Lower lobe of right lung (tissue), 2 donors: ENCODE measurements at regions not wholly inside any gene's neighbourhood (a gene's known extent, or its start where the extent isn't known, plus 50 kb on each side); places are given as distances from the start of the nearest gene placed in this dataset.

ENCODE experiments used
- ATAC-seq, 2 donors: fragments of 200-7000 bp; cut with Tn5 transposase; one replicate each; pipeline ENCODE4 v1.9.1; 2020 to 2022; ENCODE audit warnings: mild to moderate bottlenecking in 2 of 2, moderate library complexity in 2 of 2
- DNase-seq: peaks from one replicate; pipeline ENCODE4 v3.0.0-alpha.2; 2020
- H3K27ac ChIP-seq: fragments of 200-600 bp; one replicate; pipeline ENCODE4 v1.8.0; 2022
- H3K27me3 ChIP-seq: fragments of 200-600 bp; one replicate; pipeline ENCODE4 v1.8.0; 2022; ENCODE audit warnings: low read depth
- H3K36me3 ChIP-seq: fragments of 200-600 bp; one replicate; pipeline ENCODE4 v1.8.0; 2022; ENCODE audit warnings: mild to moderate bottlenecking
- H3K4me1 ChIP-seq: fragments of 200-600 bp; one replicate; pipeline ENCODE4 v1.8.0; 2022
- H3K4me3 ChIP-seq: fragments of 200-600 bp; one replicate; pipeline ENCODE4 v1.8.0; 2022; ENCODE audit warnings: mild to moderate bottlenecking
- H3K9me3 ChIP-seq: fragments of 200-600 bp; one replicate; pipeline ENCODE4 v1.8.0; 2022
- CTCF ChIP-seq: fragments of 200-600 bp; IDR thresholded peaks from one replicate; pipeline ENCODE4 v1.8.0; 2022; ENCODE audit warnings: antibody characterized with exemption, mild to moderate bottlenecking
- intact Hi-C: fragments of 100-400 bp; cut with DNase I; formaldehyde crosslinking; loops from one replicate; pipeline ENCODE4 v1.11.0; 2022
- donor health status: DM: no; HTN: yes; CAD: no; lungs with severe emphysema.

DNA sequence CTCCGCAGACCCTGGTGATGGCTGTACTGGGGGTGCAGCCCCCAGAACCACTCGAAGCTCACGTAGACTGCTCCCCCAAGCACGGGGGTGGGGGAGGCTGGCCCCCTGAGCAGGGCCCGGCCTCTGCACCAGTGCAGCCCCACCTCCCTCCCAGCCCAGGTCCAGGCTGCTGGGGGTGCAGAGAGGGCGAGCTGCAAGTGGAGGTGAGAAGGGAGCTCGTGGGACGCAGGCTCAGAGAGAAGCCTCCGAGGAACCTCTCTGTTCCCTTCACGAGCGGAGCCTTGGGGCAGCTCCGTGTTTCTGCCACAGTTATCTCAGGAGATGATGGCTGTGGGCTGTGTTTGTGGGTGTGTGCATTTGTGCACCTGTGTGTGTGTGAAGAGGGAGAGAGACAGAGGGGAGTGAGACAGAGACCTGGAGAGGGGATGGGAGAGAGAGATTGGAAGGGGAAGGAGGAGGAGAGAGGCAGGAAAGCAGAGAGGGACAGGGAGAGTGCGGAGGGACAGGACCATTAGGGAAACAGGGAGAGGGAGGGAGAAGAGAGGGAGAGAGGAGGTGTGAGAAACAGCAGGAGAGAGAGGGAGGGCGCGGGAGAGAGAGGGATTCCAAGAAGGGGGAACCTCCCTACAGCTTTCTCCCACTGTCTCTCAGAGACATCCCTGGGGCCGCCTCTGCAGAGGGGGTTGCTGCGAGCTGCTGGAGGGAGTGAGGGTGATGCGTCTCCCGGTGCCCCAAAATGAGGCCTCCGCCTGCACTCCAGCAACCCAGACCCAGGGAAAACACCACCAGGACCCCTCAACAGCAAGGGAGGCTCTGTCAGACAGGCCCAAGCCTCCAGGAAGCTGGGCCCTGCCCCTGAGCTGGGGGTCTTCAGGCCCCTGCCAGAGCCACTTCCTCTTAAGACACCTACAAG lies 1488.6 kb downstream of the BRD1 start:
- no peak overlapping the region for H3K27ac ChIP-seq
- intact Hi-C loops = no loop called here
- TF ChIP-seq CTCF = no peak
- no peak overlapping the region for H3K4me3 ChIP-seq
- no peaks in the 10 kb centered on the region for H3K4me1 ChIP-seq
- no peaks in the 10 kb centered on the region for H3K9me3 ChIP-seq
- peak; percentile 24 for DNase-seq
- no peaks in the 10 kb centered on the region for H3K27me3 ChIP-seq
- no peaks in the 10 kb centered on the region for H3K36me3 ChIP-seq
- peak in 1 of 2 donors; percentile 16 for ATAC-seq

DNA sequence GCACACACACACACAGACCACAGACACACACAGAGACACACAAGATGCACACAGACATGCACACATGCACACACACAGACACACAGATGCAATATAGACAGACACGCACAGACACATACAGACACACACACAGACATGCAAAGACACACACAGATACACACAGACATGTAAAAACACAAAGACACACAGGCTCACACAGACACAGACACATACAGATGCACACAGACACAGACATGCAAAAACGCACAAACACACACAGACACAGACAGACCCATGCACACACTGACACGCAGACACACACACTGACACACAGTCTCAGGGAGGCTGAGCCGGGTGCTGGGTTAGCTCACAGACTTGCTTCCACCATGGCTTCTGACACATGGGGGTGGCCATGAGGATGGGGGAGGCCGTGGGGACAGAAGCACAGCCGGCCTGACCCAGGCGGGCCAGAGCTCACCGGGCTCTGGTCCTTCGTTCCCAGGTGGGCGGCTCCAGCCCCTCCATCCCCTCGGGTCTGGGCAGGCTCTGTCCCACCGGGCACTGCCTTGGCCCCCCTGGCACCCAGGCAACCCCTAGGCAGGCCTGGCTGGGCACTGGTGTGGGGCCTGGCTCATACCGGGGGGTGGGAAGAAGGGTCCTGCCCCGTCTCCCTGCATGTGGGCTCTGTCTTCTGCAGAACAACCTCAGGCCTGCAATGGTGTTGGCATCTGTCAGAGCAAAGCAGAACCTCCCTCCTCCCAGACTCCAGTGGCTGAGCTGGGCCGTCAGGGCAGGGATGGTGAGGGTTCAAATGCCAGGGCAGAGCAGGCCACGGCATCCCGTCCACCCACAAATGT lies 1489.5 kb downstream of the BRD1 start:
- ATAC-seq (no peak), DNase-seq (peak; percentile 34)
- Histone ChIP-seq H3K9me3 (no peaks in the 10 kb centered on the region), H3K4me1 (no peaks in the 10 kb centered on the region), H3K27me3 (no peaks in the 10 kb centered on the region), H3K4me3 (no peak overlapping the region), H3K27ac (no peak overlapping the region), H3K36me3 (no peaks in the 10 kb centered on the region)
- intact Hi-C loops = no loop called here
- no peak for TF ChIP-seq CTCF

GRCh38 chr22:48336339-48337060 lies 1491.2 kb downstream of the BRD1 start:
- DNase-seq (no peak), ATAC-seq (no peak)
- no peaks in the 10 kb centered on the region for H3K36me3 ChIP-seq
- intact Hi-C loops = no loop called here
- no peaks in the 10 kb centered on the region for H3K27me3 ChIP-seq
- no peak for TF ChIP-seq CTCF
- H3K4me3 ChIP-seq = no peak overlapping the region
- no peak overlapping the region for H3K27ac ChIP-seq
- no peaks in the 10 kb centered on the region for H3K9me3 ChIP-seq
- no peaks in the 10 kb centered on the region for H3K4me1 ChIP-seq

DNA sequence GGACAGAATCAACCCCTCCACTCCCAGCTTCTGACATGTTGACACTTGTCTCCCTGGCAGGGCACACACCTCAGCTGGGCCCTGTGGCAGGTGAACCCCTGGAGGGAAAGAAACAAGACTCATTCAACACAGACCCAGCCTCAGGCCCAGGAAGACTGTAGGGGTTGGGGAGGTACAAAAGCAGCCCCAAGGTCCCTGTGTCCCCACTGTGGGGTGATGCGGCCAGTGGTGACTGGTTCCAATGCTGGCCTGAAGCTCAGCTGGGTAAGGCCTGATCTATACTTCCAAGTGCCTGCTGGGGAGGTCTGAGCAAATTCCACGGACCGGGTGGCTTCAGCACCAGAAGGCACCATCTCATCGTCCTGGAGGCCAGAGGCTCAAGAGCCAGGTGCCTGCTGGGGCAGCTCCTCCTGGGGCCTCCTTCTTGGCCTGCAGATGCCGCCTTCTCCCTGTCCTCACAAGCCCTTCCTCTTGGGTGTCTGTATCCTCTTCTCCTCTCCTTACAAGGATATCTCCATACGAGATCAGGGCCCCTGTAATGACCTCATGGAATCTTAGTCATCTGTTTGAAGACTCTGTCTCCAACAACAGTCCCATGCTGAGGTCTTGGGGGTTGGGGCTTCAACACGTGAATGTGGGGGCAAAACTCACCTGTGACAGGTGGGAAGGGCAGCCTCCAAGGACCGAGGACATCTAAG lies 1492.1 kb downstream of the BRD1 start:
- H3K4me3 ChIP-seq = no peak overlapping the region
- no peaks in the 10 kb centered on the region for H3K27me3 ChIP-seq
- no peaks in the 10 kb centered on the region for H3K36me3 ChIP-seq
- no peaks in the 10 kb centered on the region for H3K9me3 ChIP-seq
- H3K4me1 ChIP-seq = no peaks in the 10 kb centered on the region
- TF ChIP-seq CTCF = no peak
- intact Hi-C loops = no loop called here
- H3K27ac ChIP-seq = no peak overlapping the region
- DNase-seq (peak; percentile 22), ATAC-seq (no peak)

- ATAC-seq (no peak), DNase-seq (peak; percentile 22)
- intact Hi-C loops = no loop called here
- TF ChIP-seq CTCF = no peak
- H3K27ac ChIP-seq = no peak overlapping the region
- no peaks in the 10 kb centered on the region for H3K36me3 ChIP-seq
- H3K4me3 ChIP-seq = no peak overlapping the region
- H3K9me3 ChIP-seq = no peaks in the 10 kb centered on the region
- H3K4me1 ChIP-seq = no peaks in the 10 kb centered on the region
- no peaks in the 10 kb centered on the region for H3K27me3 ChIP-seq
Measured at GRCh38 chr22:48334971-48335370, 1492.7 kb downstream of the BRD1 start.
